ENCODE measurements at regions not wholly inside any gene's neighbourhood (a gene's known extent, or its start where the extent isn't known, plus 50 kb on each side); places are given as distances from the start of the nearest gene placed in this dataset.

GRCh38 chr12:42921741-42922504, 332.4 kb upstream of the PRICKLE1 start (continued):
- TF ChIP-seq GFI1B (tag by site-specific recombination; IDR thresholded peaks at IDR 0.05), result no peak
- no peak for TF ChIP-seq ZNF660 (tag by site-specific recombination; IDR thresholded peaks at IDR 0.05)
- no peak for TF ChIP-seq ZIC2 (tag by site-specific recombination; IDR thresholded peaks at IDR 0.05)
- 0 out of 2 replicates have a peak, but pooled peaks have one; percentile 7 for TF ChIP-seq ZBTB17 (tag by site-specific recombination; IDR thresholded peaks at IDR 0.05)
- 0 out of 2 replicates have a peak, but pooled peaks have one; percentile 22 for TF ChIP-seq HOXD13 (CRISPR knock-in tag; IDR thresholded peaks at IDR 0.05; ENCODE audit: borderline replicate concordance)
- peak; percentile 30; the same call in 1 of the 2 replicates for TF ChIP-seq ZNF600 (tag by site-specific recombination; IDR thresholded peaks at IDR 0.05)
- no peak for TF ChIP-seq ZNF48 (tag by site-specific recombination; IDR thresholded peaks at IDR 0.05)
- no peak for TF ChIP-seq ZNF704 (tag by site-specific recombination; IDR thresholded peaks at IDR 0.05)
- no peak for TF ChIP-seq ZNF785 (tag by site-specific recombination; IDR thresholded peaks at IDR 0.05)
- TF ChIP-seq REPIN1 (tag by site-specific recombination; IDR thresholded peaks at IDR 0.05; ENCODE audit: low read depth), result no peak
- no peak for TF ChIP-seq ZNF830 (tag by site-specific recombination; IDR thresholded peaks at IDR 0.05; ENCODE audit: low read depth)
- no peak for TF ChIP-seq KLF16 (tag by site-specific recombination; IDR thresholded peaks at IDR 0.05)
- no peak for TF ChIP-seq ZNF837 (tag by site-specific recombination; IDR thresholded peaks at IDR 0.05)
- TF ChIP-seq TCF7L2 (IDR thresholded peaks at IDR 0.05; ENCODE audit: borderline replicate concordance, low read depth, low read length), result peak; percentile 92
- TF ChIP-seq KLF8 (tag by site-specific recombination; IDR thresholded peaks at IDR 0.05), result peak; percentile 46; the same call in 1 of the 2 replicates
- peak; percentile 34; the same call in 1 of the 2 replicates for TF ChIP-seq OSR2 (tag by site-specific recombination; IDR thresholded peaks at IDR 0.05)
- TF ChIP-seq EGR2 (tag by site-specific recombination; IDR thresholded peaks at IDR 0.05; ENCODE audit: low read depth), result no peak
- no peak for TF ChIP-seq ZNF580 (tag by site-specific recombination; IDR thresholded peaks at IDR 0.05)
- TF ChIP-seq ZNF626 (tag by site-specific recombination; IDR thresholded peaks at IDR 0.05), result no peak
- no peak; the same call in 1 of the 2 replicates for TF ChIP-seq ZNF335 (tag by site-specific recombination; conservative IDR thresholded peaks at IDR 0.05)
- TF ChIP-seq ZNF18 (tag by site-specific recombination; IDR thresholded peaks at IDR 0.05), result 0 out of 2 replicates have a peak, but pooled peaks have one; percentile 11
- no peak for TF ChIP-seq ZSCAN5A (tag by site-specific recombination; IDR thresholded peaks at IDR 0.05)
- TF ChIP-seq ZNF280C (tag by site-specific recombination; IDR thresholded peaks at IDR 0.05), result no peak
- no peak for TF ChIP-seq KLF7 (tag by site-specific recombination; IDR thresholded peaks at IDR 0.05; ENCODE audit: borderline replicate concordance)
- no peak for TF ChIP-seq ZNF473 (tag by site-specific recombination; IDR thresholded peaks at IDR 0.05)
- no peak for TF ChIP-seq GLI4 (tag by site-specific recombination; IDR thresholded peaks at IDR 0.05)
- TF ChIP-seq ZNF19 (tag by site-specific recombination; IDR thresholded peaks at IDR 0.05; ENCODE audit: low read depth), result no peak
- TF ChIP-seq ZNF529 (tag by site-specific recombination; IDR thresholded peaks at IDR 0.05; ENCODE audit: insufficient replicate concordance), result no peak
- no peak for TF ChIP-seq ZBTB7A (tag by site-specific recombination; IDR thresholded peaks at IDR 0.05; ENCODE audit: low read depth)
- TF ChIP-seq ZSCAN30 (tag by site-specific recombination; IDR thresholded peaks at IDR 0.05), result no peak
- no peak for TF ChIP-seq ZNF670 (tag by site-specific recombination; IDR thresholded peaks at IDR 0.05; ENCODE audit: low read depth)
- TF ChIP-seq BCL11A (tag by site-specific recombination; IDR thresholded peaks at IDR 0.05; ENCODE audit: low read depth), result no peak
- no peak for TF ChIP-seq ZNF16 (tag by site-specific recombination; IDR thresholded peaks at IDR 0.05; ENCODE audit: low read depth)
